ENCODE measurements at regions not wholly inside any gene's neighbourhood (a gene's known extent, or its start where the extent isn't known, plus 50 kb on each side); places are given as distances from the start of the nearest gene placed in this dataset.

GRCh38 chr6:23368557-23368956 lies 757.5 kb upstream of the NRSN1 start:
- Histone ChIP-seq H3K9me3 (ENCODE audit: control insufficient read depth, low read depth, low read length) (no peaks in the 10 kb centered on the region), H3K9ac (ENCODE audit: extremely low read depth, insufficient read length, low read length) (no peak overlapping the region), H3K4me1 (ENCODE audit: insufficient read depth, low read length) (no peaks in the 10 kb centered on the region), H3K4me2 (ENCODE audit: insufficient read depth, insufficient read length, low read length) (no peak overlapping the region), H2AFZ (ENCODE audit: low read length) (no peak overlapping the region), H3K18ac (ENCODE audit: insufficient read length, low read depth, low read length) (no peak overlapping the region), H2AK5ac (ENCODE audit: insufficient read length, low read length) (no peak overlapping the region), H3K56ac (ENCODE audit: insufficient read length, low read depth, low read length) (no peak overlapping the region), H3T11ph (ENCODE audit: low read length) (no peak overlapping the region), H4K5ac (ENCODE audit: insufficient read length, low read depth, low read length) (no peak overlapping the region), H3K4ac (ENCODE audit: low read depth, low read length) (no peak overlapping the region), H4K91ac (ENCODE audit: insufficient read length, low read depth, low read length) (no peak overlapping the region), H3K14ac (ENCODE audit: insufficient read depth, low read length) (no peak overlapping the region), H3K79me2 (ENCODE audit: insufficient read depth, low read length) (no peaks in the 10 kb centered on the region), H2BK12ac (ENCODE audit: insufficient read length, low read depth, low read length) (no peak overlapping the region), H3K27ac (ENCODE audit: insufficient read length, low read depth, low read length) (no peak overlapping the region), H2BK120ac (ENCODE audit: low read depth, low read length, poor library complexity, severe bottlenecking) (no peak overlapping the region), H3K23me2 (ENCODE audit: insufficient read length, low read depth, low read length, poor library complexity, severe bottlenecking) (no peaks in the 10 kb centered on the region), H4K8ac (replicated peaks; ENCODE audit: insufficient read length, low read depth, low read length) (no peak overlapping the region), H3K79me1 (ENCODE audit: insufficient read depth, low read depth, low read length, poor library complexity, severe bottlenecking) (no peaks in the 10 kb centered on the region), H3K23ac (ENCODE audit: insufficient read length, low read depth, low read length) (no peak overlapping the region), H2BK5ac (ENCODE audit: insufficient read length, low read length) (no peak overlapping the region), H2BK20ac (ENCODE audit: low read depth, low read length, poor library complexity, severe bottlenecking) (no peak overlapping the region), H3K27me3 (ENCODE audit: insufficient read depth, low read length) (no peaks in the 10 kb centered on the region; the same call in 1 of the 2 replicates), H2BK15ac (ENCODE audit: low read depth, low read length) (no peak overlapping the region), H4K20me1 (ENCODE audit: control insufficient read depth, insufficient read depth, insufficient read length) (no peaks in the 10 kb centered on the region)
- no peaks in the 10 kb centered on the region for H3K4me1 Mint-ChIP-seq
- H3K36me3 Mint-ChIP-seq (ENCODE audit: insufficient read depth in 1 of 3, low read depth in 3 of 3): peaks cover 0 to 8% (median 2%) of the 10 kb centered on the region in 3 experiments; a peak in 5 of 7 replicates
- H3K27me3 Mint-ChIP-seq (ENCODE audit: low read depth): no peaks in the 10 kb centered on the region
- H3K27ac Mint-ChIP-seq: no peak overlapping the region
- H3K4me3 Mint-ChIP-seq: no peak overlapping the region
- DNase-seq: no peak
- no CpG with 5 or more reads among the region's 1 CpG for WGBS (ENCODE audit: extremely low coverage, insufficient read length, low lambda C conversion rate)
- no peak for TF ChIP-seq CTCF (conservative IDR thresholded peaks at IDR 0.05)
- H3K9me3 Mint-ChIP-seq: peaks cover 13 to 15% of the 10 kb centered on the region in 2 experiments
